ENCODE measurements at regions not wholly inside any gene's neighbourhood (a gene's known extent, or its start where the extent isn't known, plus 50 kb on each side); places are given as distances from the start of the nearest gene placed in this dataset.

- Histone ChIP-seq H3K27me3 (ENCODE audit: control insufficient read depth, insufficient read depth) (no peaks in the 10 kb centered on the region), H3K4me1 (ENCODE audit: control insufficient read depth, insufficient read depth, low read length) (no peaks in the 10 kb centered on the region), H3K4me3 (ENCODE audit: low read length) (no peak overlapping the region), H3K9me3 (ENCODE audit: control insufficient read depth, low read length) (no peaks in the 10 kb centered on the region), H3K27ac (ENCODE audit: low read length) (no peak overlapping the region)
- ATAC-seq (no peak), DNase-seq (no peak)
- intact Hi-C loops (cut with DNase I): no loop called here
- WGBS: 53% methylated on average over 1 of the region's 1 CpG
These were observed 252.0 kb upstream of the CNTN3 start for GRCh38 chr3:74866357-74867030.

DNA sequence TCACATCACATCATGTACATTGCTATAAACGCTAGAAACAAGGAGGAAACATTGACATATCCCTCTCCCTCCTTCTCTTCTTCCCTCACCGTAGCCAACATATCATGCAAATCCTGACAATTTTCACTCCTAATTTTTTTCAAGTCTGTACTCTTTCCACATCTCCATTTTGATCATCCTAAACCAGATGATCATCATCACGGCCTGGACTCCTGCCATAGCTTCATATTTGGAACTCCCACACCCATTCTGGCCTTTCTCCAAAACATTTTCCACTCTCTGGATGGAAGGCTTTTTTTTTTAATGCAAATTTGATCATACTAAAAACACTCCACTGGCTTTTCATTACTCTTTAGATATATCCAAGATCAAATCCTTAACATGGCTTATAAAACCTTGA, 248.0 kb upstream of the CNTN3 start:
- H3K4me3 ChIP-seq (ENCODE audit: low read length): no peak overlapping the region
- no peaks in the 10 kb centered on the region for H3K9me3 ChIP-seq (ENCODE audit: control insufficient read depth, low read length)
- WGBS: 55% methylated on average over 3 of the region's 3 CpGs
- H3K4me1 ChIP-seq (ENCODE audit: control insufficient read depth, insufficient read depth, low read length): no peaks in the 10 kb centered on the region
- no peak for ATAC-seq
- no peak for DNase-seq
- H3K27ac ChIP-seq (ENCODE audit: low read length): no peak overlapping the region
- H3K27me3 ChIP-seq (ENCODE audit: control insufficient read depth, insufficient read depth): no peaks in the 10 kb centered on the region
- intact Hi-C loops (cut with DNase I): no loop called here

GRCh38 chr3:74861211-74861610, 246.8 kb upstream of the CNTN3 start:
- H3K27ac ChIP-seq (ENCODE audit: low read length): no peak overlapping the region
- DNase-seq (no peak), ATAC-seq (no peak)
- no peaks in the 10 kb centered on the region for H3K9me3 ChIP-seq (ENCODE audit: control insufficient read depth, low read length)
- no peaks in the 10 kb centered on the region for H3K4me1 ChIP-seq (ENCODE audit: control insufficient read depth, insufficient read depth, low read length)
- no peak overlapping the region for H3K4me3 ChIP-seq (ENCODE audit: low read length)
- intact Hi-C loops (cut with DNase I): no loop called here
- no peaks in the 10 kb centered on the region for H3K27me3 ChIP-seq (ENCODE audit: control insufficient read depth, insufficient read depth)
- WGBS: 62% methylated on average over 3 of the region's 3 CpGs

DNA sequence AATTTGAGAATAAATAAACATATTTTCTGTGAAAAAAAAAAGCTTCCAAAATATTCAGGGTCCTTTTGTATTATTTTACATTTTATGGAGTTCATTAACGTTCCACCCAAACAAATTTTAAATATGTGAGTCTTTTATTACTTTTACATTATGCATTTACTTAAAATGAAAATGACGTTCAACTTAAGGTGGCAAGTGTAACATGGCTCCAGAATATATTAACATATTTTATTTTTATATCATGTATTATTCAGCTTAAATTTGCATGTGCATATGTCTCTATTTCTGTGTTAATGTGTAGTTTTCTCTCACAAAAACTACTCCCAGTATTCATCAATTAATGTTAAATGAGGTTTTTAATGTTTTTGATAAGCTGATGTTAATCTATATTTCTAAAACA, 243.6 kb upstream of the CNTN3 start:
- intact Hi-C loops (cut with DNase I): no loop called here
- no peaks in the 10 kb centered on the region for H3K27me3 ChIP-seq (ENCODE audit: control insufficient read depth, insufficient read depth)
- H3K27ac ChIP-seq (ENCODE audit: low read length): no peak overlapping the region
- H3K4me3 ChIP-seq (ENCODE audit: low read length): no peak overlapping the region
- no peaks in the 10 kb centered on the region for H3K9me3 ChIP-seq (ENCODE audit: control insufficient read depth, low read length)
- 76% methylated on average over 2 of the region's 2 CpGs for WGBS
- H3K4me1 ChIP-seq (ENCODE audit: control insufficient read depth, insufficient read depth, low read length): no peaks in the 10 kb centered on the region
- ATAC-seq (no peak), DNase-seq (no peak)

DNA sequence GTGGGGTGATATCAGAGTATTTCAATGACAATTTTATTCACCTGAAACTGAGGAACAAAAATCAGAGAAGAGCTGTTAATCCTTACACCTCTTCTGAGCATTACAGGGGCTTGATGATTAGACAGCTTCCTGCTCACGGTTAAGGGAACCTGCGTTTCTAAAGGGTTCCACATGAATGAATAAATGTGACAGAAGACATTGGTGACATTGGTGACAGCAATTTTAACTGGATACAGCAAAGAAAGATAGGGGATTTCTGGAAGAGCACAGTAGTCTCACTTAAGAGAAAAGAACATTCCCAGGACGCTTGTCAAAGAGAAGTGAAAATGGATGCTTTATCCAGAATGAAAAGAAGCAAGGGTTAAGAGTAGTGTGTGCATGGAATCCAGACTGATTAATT, 235.9 kb upstream of the CNTN3 start:
- 66% methylated on average over 3 of the region's 3 CpGs for WGBS
- no peaks in the 10 kb centered on the region for H3K9me3 ChIP-seq (ENCODE audit: control insufficient read depth, low read length)
- ATAC-seq: no peak

DNA sequence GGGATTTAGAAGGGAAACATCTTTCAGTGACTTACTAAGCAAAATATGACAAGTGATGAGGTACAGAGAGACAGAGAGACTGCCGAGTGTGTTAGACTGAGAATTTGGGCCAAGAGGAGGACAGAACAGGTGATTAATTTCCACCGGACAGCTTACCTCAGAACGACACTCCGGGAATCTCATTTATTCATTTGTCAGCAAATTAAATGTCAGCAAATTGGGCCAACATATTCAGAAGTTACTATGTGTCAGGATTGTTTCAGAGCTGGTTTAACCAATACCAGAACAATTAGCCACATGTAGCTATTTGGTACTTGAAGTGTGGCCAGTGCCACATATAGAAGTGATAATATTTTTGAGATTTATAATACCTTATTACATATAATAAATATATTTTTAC, 232.6 kb upstream of the CNTN3 start:
- no peak overlapping the region for H3K27ac ChIP-seq (ENCODE audit: low read length)
- no peaks in the 10 kb centered on the region for H3K27me3 ChIP-seq (ENCODE audit: control insufficient read depth, insufficient read depth)
- no peaks in the 10 kb centered on the region for H3K4me1 ChIP-seq (ENCODE audit: control insufficient read depth, insufficient read depth, low read length)
- no peak overlapping the region for H3K4me3 ChIP-seq (ENCODE audit: low read length)
- DNase-seq: no peak
- 66% methylated on average over 4 of the region's 4 CpGs for WGBS
- H3K9me3 ChIP-seq (ENCODE audit: control insufficient read depth, low read length): no peaks in the 10 kb centered on the region
- ATAC-seq: no peak
- intact Hi-C loops (cut with DNase I): no loop called here

More for the DNA sequence above, 235.9 kb upstream of the CNTN3 start:
- DNase-seq: no peak
- Histone ChIP-seq H3K4me3 (ENCODE audit: low read length) (no peak overlapping the region), H3K27me3 (ENCODE audit: control insufficient read depth, insufficient read depth) (no peaks in the 10 kb centered on the region), H3K4me1 (ENCODE audit: control insufficient read depth, insufficient read depth, low read length) (no peaks in the 10 kb centered on the region), H3K27ac (ENCODE audit: low read length) (no peak overlapping the region)
- intact Hi-C loops (cut with DNase I): no loop called here

DNA sequence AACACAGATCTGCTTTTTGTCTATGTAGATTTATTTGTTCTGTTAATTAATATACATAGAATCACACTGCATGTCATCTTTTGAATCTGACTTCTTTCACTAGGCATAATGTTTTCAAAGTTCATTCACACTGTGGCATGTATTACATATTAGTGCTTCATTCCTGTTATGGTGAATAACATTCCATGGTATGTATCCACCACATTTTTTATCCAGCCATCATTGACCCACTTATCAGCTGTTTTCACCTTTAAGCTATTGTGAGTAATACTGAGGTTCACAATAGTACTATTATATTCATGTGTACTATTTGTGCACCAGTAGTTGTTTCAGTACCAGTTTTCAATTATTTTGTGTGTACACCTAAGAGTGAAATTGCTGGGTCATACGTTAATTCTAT, 230.6 kb upstream of the CNTN3 start:
- no peak overlapping the region for H3K4me3 ChIP-seq (ENCODE audit: low read length)
- ATAC-seq: no peak
- no peaks in the 10 kb centered on the region for H3K27me3 ChIP-seq (ENCODE audit: control insufficient read depth, insufficient read depth)
- no peaks in the 10 kb centered on the region for H3K9me3 ChIP-seq (ENCODE audit: control insufficient read depth, low read length)
- intact Hi-C loops (cut with DNase I): no loop called here
- H3K4me1 ChIP-seq (ENCODE audit: control insufficient read depth, insufficient read depth, low read length): no peaks in the 10 kb centered on the region
- no peak for DNase-seq
- no peak overlapping the region for H3K27ac ChIP-seq (ENCODE audit: low read length)
- 71% methylated on average over 1 of the region's 1 CpG for WGBS

DNA sequence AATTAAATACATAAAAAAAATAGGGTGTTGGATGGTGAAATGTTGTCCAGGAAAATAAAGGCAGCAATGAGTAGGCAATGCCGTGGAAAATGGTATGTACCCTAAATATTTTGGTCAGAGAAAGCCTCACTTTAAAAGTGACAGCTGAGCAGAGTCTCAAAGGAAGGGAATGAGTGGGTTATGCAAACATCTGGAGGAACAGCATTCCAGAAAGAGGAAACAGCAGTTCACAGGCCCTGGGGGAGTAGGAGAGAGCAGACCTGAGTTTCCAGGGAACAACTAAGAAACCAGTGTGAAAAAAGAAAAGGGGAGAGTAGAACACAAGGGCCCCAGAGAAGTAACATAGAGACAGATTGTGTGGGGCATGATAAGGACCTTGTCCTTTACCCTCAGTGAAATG, 230.0 kb upstream of the CNTN3 start:
- no peak overlapping the region for H3K4me3 ChIP-seq (ENCODE audit: low read length)
- H3K9me3 ChIP-seq (ENCODE audit: control insufficient read depth, low read length): no peaks in the 10 kb centered on the region
- no peak for ATAC-seq
- intact Hi-C loops (cut with DNase I): no loop called here
- H3K27ac ChIP-seq (ENCODE audit: low read length): no peak overlapping the region
- WGBS: 53% methylated on average over 1 of the region's 1 CpG
- H3K27me3 ChIP-seq (ENCODE audit: control insufficient read depth, insufficient read depth): no peaks in the 10 kb centered on the region
- no peaks in the 10 kb centered on the region for H3K4me1 ChIP-seq (ENCODE audit: control insufficient read depth, insufficient read depth, low read length)
- DNase-seq: no peak

GRCh38 chr3:74842649-74843048, 228.2 kb upstream of the CNTN3 start:
- Histone ChIP-seq H3K27ac (ENCODE audit: low read length) (no peak overlapping the region), H3K4me3 (ENCODE audit: low read length) (no peak overlapping the region), H3K27me3 (ENCODE audit: control insufficient read depth, insufficient read depth) (no peaks in the 10 kb centered on the region), H3K9me3 (ENCODE audit: control insufficient read depth, low read length) (no peaks in the 10 kb centered on the region), H3K4me1 (ENCODE audit: control insufficient read depth, insufficient read depth, low read length) (no peaks in the 10 kb centered on the region)
- intact Hi-C loops (cut with DNase I): no loop called here
- 42% methylated on average over 2 of the region's 2 CpGs for WGBS
- ATAC-seq: no peak
- no peak for DNase-seq

GRCh38 chr3:74842141-74842540, 227.7 kb upstream of the CNTN3 start:
- WGBS: 15% methylated on average over 1 of the region's 1 CpG
- Histone ChIP-seq H3K4me3 (ENCODE audit: low read length) (no peak overlapping the region), H3K27ac (ENCODE audit: low read length) (no peak overlapping the region), H3K9me3 (ENCODE audit: control insufficient read depth, low read length) (no peaks in the 10 kb centered on the region), H3K27me3 (ENCODE audit: control insufficient read depth, insufficient read depth) (no peaks in the 10 kb centered on the region), H3K4me1 (ENCODE audit: control insufficient read depth, insufficient read depth, low read length) (no peaks in the 10 kb centered on the region)
- intact Hi-C loops (cut with DNase I): no loop called here
- ATAC-seq (no peak), DNase-seq (no peak)

DNA sequence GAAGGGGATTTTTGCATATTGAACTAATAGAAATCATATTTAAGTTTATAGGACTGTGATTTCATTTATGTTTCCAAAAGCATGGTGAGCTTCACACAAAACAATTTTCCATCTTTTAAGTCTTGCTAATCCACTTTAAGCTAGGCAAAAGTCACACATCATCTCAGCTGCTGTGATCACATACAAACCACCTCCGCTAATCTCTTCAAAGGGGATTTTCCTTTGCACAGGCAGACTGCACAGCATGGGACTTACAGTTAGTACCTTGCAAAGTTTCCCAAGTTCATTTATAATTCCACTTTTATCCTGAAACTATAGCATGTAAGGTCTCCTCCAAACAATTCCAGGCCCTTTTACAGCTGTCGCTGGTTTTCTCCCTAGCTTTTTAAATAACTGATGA, 225.1 kb upstream of the CNTN3 start:
- ATAC-seq: no peak
- H3K4me3 ChIP-seq (ENCODE audit: low read length): no peak overlapping the region
- H3K4me1 ChIP-seq (ENCODE audit: control insufficient read depth, insufficient read depth, low read length): no peaks in the 10 kb centered on the region
- WGBS: 89% methylated on average over 2 of the region's 2 CpGs
- intact Hi-C loops (cut with DNase I): no loop called here
- DNase-seq: no peak
- H3K9me3 ChIP-seq (ENCODE audit: control insufficient read depth, low read length): no peaks in the 10 kb centered on the region
- H3K27me3 ChIP-seq (ENCODE audit: control insufficient read depth, insufficient read depth): no peaks in the 10 kb centered on the region
- H3K27ac ChIP-seq (ENCODE audit: low read length): no peak overlapping the region

GRCh38 chr3:74832925-74833324, 218.5 kb upstream of the CNTN3 start:
- DNase-seq: no peak
- H3K27ac ChIP-seq (ENCODE audit: low read length): no peak overlapping the region
- H3K9me3 ChIP-seq (ENCODE audit: control insufficient read depth, low read length): no peaks in the 10 kb centered on the region
- no peaks in the 10 kb centered on the region for H3K4me1 ChIP-seq (ENCODE audit: control insufficient read depth, insufficient read depth, low read length)
- no peak for ATAC-seq
- H3K27me3 ChIP-seq (ENCODE audit: control insufficient read depth, insufficient read depth): no peaks in the 10 kb centered on the region
- intact Hi-C loops (cut with DNase I): no loop called here
- 69% methylated on average over 6 of the region's 6 CpGs for WGBS
- no peak overlapping the region for H3K4me3 ChIP-seq (ENCODE audit: low read length)
